ENCODE measurements at regions not wholly inside any gene's neighbourhood (a gene's known extent, or its start where the extent isn't known, plus 50 kb on each side); places are given as distances from the start of the nearest gene placed in this dataset.

DNA sequence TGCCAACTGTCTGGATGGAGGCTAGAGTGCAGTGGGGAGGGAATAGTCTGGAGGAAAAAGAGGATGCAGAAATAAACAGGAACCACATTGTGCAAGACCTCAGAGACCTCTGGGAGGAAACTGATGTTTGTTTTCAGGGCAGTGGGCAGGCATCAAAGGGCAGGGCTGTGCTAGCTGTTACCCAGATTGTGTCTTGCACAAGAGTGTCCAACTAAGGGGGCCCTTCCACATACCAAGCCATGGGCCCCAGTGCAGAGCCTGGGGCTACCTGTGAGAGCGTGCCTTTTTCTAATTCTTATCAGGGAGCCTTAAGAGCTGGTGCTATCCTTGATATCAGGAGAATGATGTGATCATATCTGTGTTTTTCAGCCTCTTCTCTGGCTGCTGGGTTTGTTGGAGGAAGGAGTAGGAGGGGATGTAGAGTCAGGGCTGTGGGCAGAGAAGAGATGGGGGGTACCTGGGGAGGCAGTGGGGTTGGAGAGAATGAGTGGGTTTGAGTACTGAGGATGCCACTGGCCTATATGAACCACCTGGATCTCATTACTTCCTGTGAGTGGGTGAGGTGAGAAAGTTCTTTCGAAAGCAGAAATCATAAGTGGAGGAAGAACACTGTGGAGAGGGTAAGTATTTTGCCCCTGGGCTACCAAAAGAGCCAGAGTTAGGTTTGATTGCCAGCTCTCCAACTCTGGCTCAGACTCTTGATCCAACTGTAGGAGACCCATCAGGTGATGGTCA, 259.2 kb upstream of the CRY1 start:
- no peak overlapping the region for H3K4me3 ChIP-seq (ENCODE audit: low read depth, low read length)
- no peak for DNase-seq (ENCODE audit: low read depth)
- TF ChIP-seq CTCF (IDR thresholded peaks at IDR 0.05; ENCODE audit: insufficient read depth, low read depth, low read length), result no peak

- no peak for TF ChIP-seq CTCF (IDR thresholded peaks at IDR 0.05; ENCODE audit: insufficient read depth, low read depth, low read length)
- H3K4me3 ChIP-seq (ENCODE audit: low read depth, low read length), result no peak overlapping the region
- DNase-seq (ENCODE audit: low read depth), result no peak
Observed at GRCh38 chr12:107353312-107353711, 260.0 kb upstream of the CRY1 start.

- no peak overlapping the region for H3K4me3 ChIP-seq (ENCODE audit: low read depth, low read length)
- TF ChIP-seq CTCF (IDR thresholded peaks at IDR 0.05; ENCODE audit: insufficient read depth, low read depth, low read length), result no peak
Observed at GRCh38 chr12:107355004-107355565, 261.7 kb upstream of the CRY1 start.

GRCh38 chr12:107355612-107356011, 262.3 kb upstream of the CRY1 start:
- no peak for DNase-seq (ENCODE audit: low read depth)
- TF ChIP-seq CTCF (IDR thresholded peaks at IDR 0.05; ENCODE audit: insufficient read depth, low read depth, low read length), result no peak
- no peak overlapping the region for H3K4me3 ChIP-seq (ENCODE audit: low read depth, low read length)

More at GRCh38 chr12:107355004-107355565, 261.7 kb upstream of the CRY1 start:
- no peak for DNase-seq (ENCODE audit: low read depth)

GRCh38 chr12:107356266-107356936, 263.1 kb upstream of the CRY1 start:
- no peak overlapping the region for H3K4me3 ChIP-seq (ENCODE audit: low read depth, low read length)
- TF ChIP-seq CTCF (IDR thresholded peaks at IDR 0.05; ENCODE audit: insufficient read depth, low read depth, low read length), result no peak
- DNase-seq (ENCODE audit: low read depth), result peak; percentile 50

GRCh38 chr12:107356937-107357295, 263.6 kb upstream of the CRY1 start:
- H3K4me3 ChIP-seq (ENCODE audit: low read depth, low read length), result no peak overlapping the region
- DNase-seq (ENCODE audit: low read depth), result no peak
- TF ChIP-seq CTCF (IDR thresholded peaks at IDR 0.05; ENCODE audit: insufficient read depth, low read depth, low read length), result no peak

Measured in fibroblast of villous mesenchyme (primary cell).